Activated B cell treated with CpG ODN at 0.5 μM for 24 hours (primary cell): ENCODE measurements at regions not wholly inside any gene's neighbourhood (a gene's known extent, or its start where the extent isn't known, plus 50 kb on each side); places are given as distances from the start of the nearest gene placed in this dataset.

Experiments used
- ATAC-seq: fragments of 200-7000 bp; cut with Tn5 transposase; one replicate; pipeline ENCODE4 v1.10.0; 2021; ENCODE audit warnings: low read depth, mild to moderate bottlenecking, moderate library complexity
- CTCF ChIA-PET: fragments of 350-600 bp; sonication (Branson Sonifier 250); formaldehyde crosslinking; loops from one replicate; lab custom pipeline; 2021; ENCODE audit warnings: antibody characterized with exemption; lab: Charles Lee
- POLR2A ChIA-PET: fragments of 350-600 bp; sonication (Branson Sonifier 250); formaldehyde crosslinking; loops from one replicate; lab custom pipeline; 2021; ENCODE audit warnings: antibody characterized with exemption; lab: Charles Lee
- DNase-seq: peaks from one replicate; pipeline ENCODE4 v3.0.0; 2022
- H3K27ac Mint-ChIP-seq: one replicate; pipeline ENCODE4 v1.8.0; 2020; ENCODE audit warnings: mixed read lengths
- H3K27me3 Mint-ChIP-seq: one replicate; pipeline ENCODE4 v1.8.0; 2021; ENCODE audit warnings: mixed read lengths
- H3K36me3 Mint-ChIP-seq: one replicate; pipeline ENCODE4 v1.8.0; 2021; ENCODE audit warnings: low read depth, mixed read lengths
- H3K4me1 Mint-ChIP-seq: one replicate; pipeline ENCODE4 v1.8.0; 2021; ENCODE audit warnings: mixed read lengths
- H3K4me3 Mint-ChIP-seq: one replicate; pipeline ENCODE4 v1.8.0; 2020; ENCODE audit warnings: mild to moderate bottlenecking, mixed read lengths
- H3K9me3 Mint-ChIP-seq: one replicate; pipeline ENCODE4 v1.8.0; 2020; ENCODE audit warnings: mixed read lengths
- CTCF ChIP-seq: fragments of 200-600 bp; IDR thresholded peaks from one replicate; pipeline ENCODE4 v1.8.0; 2022; ENCODE audit warnings: antibody characterized with exemption, mild to moderate bottlenecking
- intact Hi-C: fragments of 100-400 bp; cut with micrococcal nuclease; formaldehyde crosslinking; loops from one replicate; pipeline ENCODE4 v1.15.1; 2024

- no peaks in the 10 kb centered on the region for H3K36me3 Mint-ChIP-seq
- intact Hi-C loops, result no loop called here
Observed at GRCh38 chr9:109940561-109940960, 160.6 kb downstream of the PALM2AKAP2 start.

GRCh38 chr9:109941771-109942170, 161.8 kb downstream of the PALM2AKAP2 start:
- H3K4me1 Mint-ChIP-seq, result peaks cover 10% of the 10 kb centered on the region
- no peak for DNase-seq
- H3K4me3 Mint-ChIP-seq, result no peak overlapping the region
- H3K36me3 Mint-ChIP-seq, result no peaks in the 10 kb centered on the region
- H3K9me3 Mint-ChIP-seq, result no peaks in the 10 kb centered on the region
- H3K27me3 Mint-ChIP-seq, result no peaks in the 10 kb centered on the region
- ChIA-PET CTCF (no interaction called here), POLR2A (interaction anchor here (0.7 to 0.8 kb wide), 2 partner anchors 12 to 25 kb away, joined by 3 read pairs; no protein-coding TSS in a partner anchor)
- ATAC-seq, result no peak
- TF ChIP-seq CTCF, result no peak
- no peak overlapping the region for H3K27ac Mint-ChIP-seq
- intact Hi-C loops, result no loop called here

More at GRCh38 chr9:109940561-109940960, 160.6 kb downstream of the PALM2AKAP2 start:
- Mint-ChIP-seq H3K27ac (no peak overlapping the region), H3K9me3 (no peaks in the 10 kb centered on the region), H3K27me3 (no peaks in the 10 kb centered on the region), H3K4me1 (peaks cover 20% of the 10 kb centered on the region), H3K4me3 (no peak overlapping the region)
- ChIA-PET CTCF (no interaction called here), POLR2A (no interaction called here)
- ATAC-seq (no peak), DNase-seq (no peak)
- no peak for TF ChIP-seq CTCF

GRCh38 chr9:109945573-109945972, 165.6 kb downstream of the PALM2AKAP2 start:
- ChIA-PET POLR2A (interaction anchor here (0.6 to 1.3 kb wide), 5 partner anchors 10 to 26 kb away, joined by 3 to 5 read pairs (median 4); no protein-coding TSS in a partner anchor), CTCF (interaction anchor here (1.1 to 1.2 kb wide), 3 partner anchors 39 to 203 kb away, joined by 3 to 4 read pairs (median 4); no protein-coding TSS in a partner anchor)
- no peaks in the 10 kb centered on the region for H3K27me3 Mint-ChIP-seq
- no peak for DNase-seq
- no peaks in the 10 kb centered on the region for H3K9me3 Mint-ChIP-seq
- no peak for ATAC-seq
- H3K36me3 Mint-ChIP-seq, result no peaks in the 10 kb centered on the region
- peaks cover 3% of the 10 kb centered on the region for H3K4me1 Mint-ChIP-seq
- H3K27ac Mint-ChIP-seq, result no peak overlapping the region
- no peak overlapping the region for H3K4me3 Mint-ChIP-seq
- no peak for TF ChIP-seq CTCF
- intact Hi-C loops, result no loop called here

GRCh38 chr9:109948453-109948852, 168.5 kb downstream of the PALM2AKAP2 start:
- Mint-ChIP-seq H3K9me3 (no peaks in the 10 kb centered on the region), H3K4me3 (no peak overlapping the region), H3K36me3 (no peaks in the 10 kb centered on the region), H3K27ac (no peak overlapping the region), H3K4me1 (peaks cover 32% of the 10 kb centered on the region), H3K27me3 (no peaks in the 10 kb centered on the region)
- ChIA-PET CTCF (no interaction called here), POLR2A (interaction anchor here (1.8 kb wide), 1 partner anchor 20 kb away, joined by 10 read pairs; no protein-coding TSS in a partner anchor)
- no peak for DNase-seq
- ATAC-seq, result no peak
- no peak for TF ChIP-seq CTCF
- intact Hi-C loops, result no loop called here

- intact Hi-C loops, result no loop called here
- DNase-seq (no peak), ATAC-seq (no peak)
- Mint-ChIP-seq H3K27me3 (no peaks in the 10 kb centered on the region), H3K27ac (peak overlapping the region; percentile 4), H3K36me3 (no peaks in the 10 kb centered on the region), H3K9me3 (no peaks in the 10 kb centered on the region), H3K4me1 (peaks cover 47% of the 10 kb centered on the region), H3K4me3 (no peak overlapping the region)
- TF ChIP-seq CTCF, result no peak
- ChIA-PET POLR2A (interaction anchor here (0.6 to 4.4 kb wide), 3 partner anchors 13 to 21 kb away, joined by 3 to 49 read pairs (median 6); no protein-coding TSS in a partner anchor), CTCF (interaction anchor here (3.5 kb wide), 1 partner anchor 17 kb away, joined by 11 read pairs; no protein-coding TSS in a partner anchor)
Observed at GRCh38 chr9:109950710-109951443, 170.9 kb downstream of the PALM2AKAP2 start.
